HG03442 (cell line): ENCODE measurements at regions not wholly inside any gene's neighbourhood (a gene's known extent, or its start where the extent isn't known, plus 50 kb on each side); places are given as distances from the start of the nearest gene placed in this dataset.

Experiments
- ATAC-seq: cut with Tn5 transposase; IDR thresholded peaks from one replicate; pipeline ENCODE4 v1.9.1; 2021; ENCODE audit warnings: mild to moderate bottlenecking, moderate library complexity; ENCODE audit not compliant: unreplicated experiment

GRCh38 chr5:152853361-152853760, 448.3 kb upstream of the NMUR2 start:
- no peak for ATAC-seq

DNA sequence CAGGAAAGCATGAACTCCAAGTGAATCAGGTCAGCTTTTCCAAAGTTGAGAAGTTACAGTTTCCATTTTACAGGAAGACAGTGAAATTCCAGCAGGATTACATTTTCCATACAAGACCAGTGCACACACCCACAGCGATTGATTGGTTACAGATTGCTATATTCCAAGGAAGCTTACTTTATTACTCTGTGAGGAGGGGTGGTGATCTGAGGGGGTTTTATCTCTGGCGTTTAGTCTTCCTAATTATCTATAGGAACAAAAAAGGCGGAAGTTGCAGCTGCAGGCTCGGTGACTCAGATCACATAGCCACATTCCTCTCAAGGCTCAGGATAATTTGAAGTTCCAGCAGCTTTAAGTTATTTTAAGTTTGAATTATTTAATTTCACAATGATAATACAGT, 450.4 kb upstream of the NMUR2 start:
- no peak for ATAC-seq

GRCh38 chr5:152861231-152861630, 456.2 kb upstream of the NMUR2 start:
- no peak for ATAC-seq

- no peak for ATAC-seq
Observed at GRCh38 chr5:152864447-152864846, 459.4 kb upstream of the NMUR2 start.

- no peak for ATAC-seq
Observed at GRCh38 chr5:152864991-152865390, 459.9 kb upstream of the NMUR2 start.

- no peak for ATAC-seq
Observed at GRCh38 chr5:152869971-152870370, 464.9 kb upstream of the NMUR2 start.

- ATAC-seq = no peak
Observed at GRCh38 chr5:152882621-152883020, 477.5 kb upstream of the NMUR2 start.

DNA sequence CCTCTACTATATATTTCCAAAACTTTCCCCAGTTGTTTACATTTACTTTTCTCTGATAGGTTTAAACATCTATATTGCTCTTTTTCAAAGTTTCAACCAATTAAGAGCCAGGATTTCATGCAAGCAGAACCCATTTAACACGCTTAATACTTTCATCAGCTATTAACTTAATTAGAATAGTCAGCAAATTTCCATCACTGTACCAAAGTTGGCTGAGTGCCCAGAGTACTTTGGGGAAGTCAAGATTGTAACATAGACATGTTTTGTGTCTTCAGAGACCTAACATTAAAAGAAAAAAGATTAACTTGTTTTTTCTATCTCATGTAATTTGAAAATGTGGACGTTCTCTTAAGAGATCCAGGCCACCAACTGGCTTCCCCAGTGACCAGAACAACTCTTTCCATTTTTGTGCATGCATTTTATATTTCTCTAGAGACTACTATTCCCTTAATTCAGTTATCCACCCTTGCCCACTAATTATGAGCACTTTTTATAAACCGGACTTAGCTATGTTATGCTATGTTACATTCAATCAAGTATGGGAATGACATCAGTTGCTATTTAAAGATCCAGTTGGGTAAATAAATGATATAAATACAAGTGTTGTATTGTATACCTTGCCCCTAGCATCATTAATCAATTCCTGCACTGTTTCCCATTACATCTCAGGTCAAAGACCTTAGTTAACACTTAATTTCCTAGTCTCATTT, 478.1 kb upstream of the NMUR2 start:
- ATAC-seq = no peak

GRCh38 chr5:152884006-152884405, 478.9 kb upstream of the NMUR2 start:
- ATAC-seq = no peak

DNA sequence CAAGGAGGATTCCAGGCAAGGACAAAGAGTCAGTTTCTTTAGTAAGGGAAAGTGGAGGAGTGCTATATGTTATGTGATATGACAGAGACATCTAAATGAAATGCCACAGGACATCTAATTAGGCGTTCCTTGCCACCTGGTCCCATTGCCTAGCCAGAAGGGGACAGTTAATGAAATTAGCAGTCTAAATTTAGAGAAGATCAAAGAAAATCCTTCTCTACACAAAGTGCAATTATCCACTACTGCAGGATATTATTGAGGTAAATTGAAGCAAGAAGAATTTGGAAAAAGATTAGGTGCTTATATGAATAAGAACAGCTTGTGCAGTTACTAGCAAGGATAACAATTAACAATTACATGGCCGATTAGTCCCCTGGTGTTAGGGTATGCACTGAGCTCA, 495.3 kb upstream of the NMUR2 start:
- ATAC-seq = no peak

DNA sequence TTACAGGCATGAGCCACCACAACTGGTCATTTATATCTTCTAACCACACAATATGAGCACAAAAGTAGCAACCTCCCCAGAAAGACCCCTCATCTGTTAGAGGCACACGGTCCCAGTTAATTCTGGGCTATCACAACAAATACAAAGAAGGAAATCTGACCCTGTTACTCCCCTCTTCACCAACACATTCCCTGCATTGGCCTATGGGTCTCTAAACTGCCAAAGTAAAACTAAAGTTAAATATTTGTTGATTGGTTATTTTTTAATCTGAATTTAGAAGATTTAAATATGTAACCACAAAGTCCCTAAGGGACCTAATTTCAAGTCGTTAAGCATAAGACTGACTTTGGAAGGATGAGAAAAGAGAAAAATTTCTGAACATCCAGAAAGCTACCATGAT, 496.7 kb upstream of the NMUR2 start:
- no peak for ATAC-seq

DNA sequence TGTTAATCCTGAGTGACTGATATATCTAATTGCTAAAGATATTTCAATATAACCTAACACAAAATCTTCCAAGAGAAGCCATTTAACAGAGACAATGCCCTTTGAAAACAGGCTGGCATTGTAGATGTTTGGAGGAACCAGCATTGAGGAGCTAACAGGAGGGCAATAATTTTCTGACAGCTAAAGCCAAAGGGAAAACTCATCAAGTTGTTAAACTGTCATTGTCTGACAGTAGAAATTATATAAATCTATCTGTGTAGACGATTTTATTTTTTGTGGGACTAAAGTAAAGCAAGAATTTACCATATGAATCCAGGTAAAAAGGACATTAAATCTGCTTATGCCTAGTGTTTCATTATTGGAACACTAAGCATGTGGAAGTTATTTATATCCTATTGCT, 500.2 kb upstream of the NMUR2 start:
- ATAC-seq = no peak

- ATAC-seq = no peak
Observed at GRCh38 chr5:152907488-152908245, 502.6 kb upstream of the NMUR2 start.

DNA sequence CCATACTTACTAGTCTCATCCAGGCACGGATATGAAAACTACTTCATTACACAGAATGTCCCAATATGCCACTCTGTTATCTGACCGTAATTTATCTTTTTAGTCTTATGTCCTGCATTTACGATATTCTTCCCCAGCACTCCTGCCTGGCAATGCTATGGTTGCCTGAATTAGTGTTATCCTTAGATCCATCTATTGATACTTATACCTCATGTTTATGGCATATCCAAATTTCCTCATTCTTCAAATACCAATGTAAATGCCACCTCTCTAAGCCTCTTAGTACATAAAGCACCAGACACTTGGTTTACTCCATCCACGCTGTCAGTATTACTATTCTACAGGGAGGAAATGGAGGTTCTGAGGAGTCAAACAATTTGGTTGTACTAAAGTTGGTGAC, 507.8 kb upstream of the NMUR2 start:
- ATAC-seq = no peak

DNA sequence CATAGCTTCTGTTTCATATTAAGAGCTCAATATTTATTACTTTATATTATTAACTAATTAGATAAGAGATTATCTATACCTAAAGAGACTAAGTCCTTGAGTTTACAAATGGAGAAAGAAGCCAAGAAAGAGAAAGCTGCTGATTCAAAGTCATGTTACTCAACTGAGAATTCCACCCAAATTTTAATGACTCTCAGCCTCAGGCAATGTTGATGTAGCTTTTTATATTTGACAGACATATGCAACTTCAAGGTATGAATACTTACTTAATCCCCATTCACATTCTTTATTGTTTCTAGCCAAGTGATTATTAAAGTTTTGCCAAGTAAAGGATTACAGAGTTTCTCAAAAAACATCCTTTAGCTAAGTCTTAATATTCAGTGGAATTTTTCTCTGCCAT, 527.5 kb upstream of the NMUR2 start:
- ATAC-seq = no peak

DNA sequence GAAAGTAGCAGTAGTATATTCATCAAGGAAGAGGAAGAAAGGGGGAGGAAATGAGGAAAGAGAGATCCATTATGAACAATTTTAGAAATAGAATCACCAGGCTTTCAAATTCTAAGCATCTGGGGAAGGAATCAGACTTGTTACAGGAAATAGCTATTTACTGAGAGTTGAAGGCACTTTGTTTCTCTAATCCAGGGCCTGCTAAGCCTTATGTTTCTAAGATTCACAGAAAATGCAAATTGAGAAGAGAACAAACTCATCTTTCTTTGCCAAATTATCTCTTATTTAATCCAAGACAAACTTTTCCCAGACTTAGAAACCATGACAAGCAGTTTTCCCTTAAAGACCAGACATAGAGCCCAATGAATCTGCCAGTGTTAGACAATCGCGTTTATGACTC, 528.0 kb upstream of the NMUR2 start:
- no peak for ATAC-seq

DNA sequence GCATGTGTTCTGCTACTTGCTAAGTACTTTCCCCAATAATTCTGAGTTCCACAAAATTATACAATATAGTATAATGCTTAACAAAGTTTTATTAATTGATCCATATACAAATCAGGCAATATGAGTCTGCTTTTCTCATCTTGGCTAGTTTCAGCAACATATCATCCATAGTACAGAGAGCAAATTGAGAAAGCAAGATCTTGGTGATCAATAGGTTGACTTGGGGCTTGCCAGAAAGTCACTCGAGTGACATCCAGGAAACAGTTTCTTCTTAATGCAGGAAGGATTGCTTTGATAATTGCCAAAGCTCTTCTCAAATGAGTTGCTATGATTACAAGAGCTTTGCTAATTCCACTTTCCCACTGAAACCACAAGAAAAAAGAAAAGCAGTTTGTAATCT, 533.6 kb upstream of the NMUR2 start:
- no peak for ATAC-seq

DNA sequence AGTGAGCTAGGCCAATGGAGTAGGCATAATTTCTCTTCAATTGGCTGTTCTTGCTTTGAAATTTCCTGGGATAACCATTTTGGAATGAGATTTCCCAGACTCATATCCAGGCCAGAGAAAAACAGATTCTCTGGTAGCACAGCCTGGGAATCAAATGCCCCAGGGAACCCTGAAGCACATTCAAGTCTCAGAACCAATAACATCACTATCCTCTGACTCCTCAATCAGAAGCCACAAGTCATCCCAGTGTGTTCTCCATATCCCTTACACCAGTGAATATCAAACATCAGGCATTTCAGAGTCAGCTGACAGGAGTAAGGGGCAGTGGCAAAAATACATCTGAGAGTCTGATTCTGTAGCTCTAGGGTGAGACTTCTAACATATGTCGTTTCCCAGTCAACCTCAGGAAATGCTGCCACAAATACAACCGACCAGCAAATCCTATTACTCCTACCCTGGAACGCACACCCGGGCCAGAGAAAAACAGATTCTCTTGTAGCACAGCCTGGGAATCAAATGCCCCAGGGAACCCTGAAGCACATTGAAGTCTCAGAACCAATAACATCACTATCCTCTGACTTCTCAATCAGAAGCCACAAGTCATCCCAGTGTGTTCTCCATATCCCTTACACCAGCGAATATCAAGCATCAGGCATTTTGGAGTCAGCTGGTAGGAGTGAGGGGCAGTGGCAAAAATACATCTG, 537.7 kb upstream of the NMUR2 start:
- ATAC-seq = no peak

DNA sequence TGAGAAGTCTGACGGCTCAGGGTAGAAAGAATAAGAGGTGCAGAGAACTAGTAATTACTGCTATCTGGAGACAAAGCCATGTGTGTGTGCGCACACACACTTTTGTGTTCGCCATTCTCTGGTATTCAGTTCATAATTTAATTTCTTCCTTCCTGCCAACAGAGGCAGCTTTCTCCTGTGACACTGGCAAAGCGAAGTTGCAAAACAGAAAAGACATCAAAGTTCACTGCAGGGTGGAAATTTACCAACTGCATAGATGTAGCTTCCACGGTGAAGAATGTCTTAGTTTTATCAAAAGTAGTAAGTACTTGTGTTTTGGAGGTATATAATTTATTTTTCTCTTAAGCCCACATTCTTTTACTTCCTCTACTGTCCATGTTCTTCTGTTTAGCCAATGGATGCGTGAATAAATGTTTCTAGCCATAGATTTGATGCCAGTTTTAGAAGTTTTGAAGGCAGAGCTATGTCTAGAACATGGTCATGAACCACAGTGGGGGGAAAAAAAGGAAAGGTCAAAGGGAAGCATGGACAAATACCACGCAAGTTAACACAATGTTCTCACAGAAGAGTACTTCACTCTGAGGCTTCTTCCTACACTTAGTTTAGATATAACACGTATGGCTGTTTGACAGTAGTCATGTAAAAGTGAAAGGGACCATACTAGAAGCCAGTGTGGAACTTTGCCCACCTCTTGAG, 536.5 kb upstream of the GRIA1 start:
- no peak for ATAC-seq

DNA sequence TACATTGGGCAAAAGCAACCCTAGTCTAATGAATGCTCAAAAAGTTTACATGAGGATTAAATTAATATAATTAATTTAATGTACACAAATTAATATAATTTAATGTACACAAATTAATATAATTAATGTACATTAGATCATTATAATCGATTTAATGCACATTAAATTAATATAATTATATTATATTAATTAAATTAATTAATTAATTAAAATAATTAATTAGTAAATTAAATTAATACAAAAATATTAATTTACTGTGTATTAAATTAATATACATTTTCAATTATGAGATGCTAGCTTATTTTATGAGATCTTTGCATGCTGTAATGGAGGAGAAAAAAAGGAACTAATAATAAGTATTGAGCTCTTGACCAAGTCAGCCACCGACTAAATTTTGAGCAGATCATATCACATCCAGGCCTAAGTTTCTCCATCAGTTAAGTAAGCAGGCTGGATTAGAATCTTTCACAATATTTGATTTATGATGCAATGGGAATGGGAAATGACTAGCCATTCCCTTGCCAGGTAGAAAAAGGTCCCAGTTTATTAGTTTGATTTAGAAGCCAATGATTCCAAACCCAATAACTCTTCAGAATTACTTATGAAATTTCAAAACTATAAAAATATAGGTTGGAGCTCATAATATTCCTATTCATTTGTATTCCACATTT, 533.4 kb upstream of the GRIA1 start:
- ATAC-seq = no peak
